ENCODE measurements at regions not wholly inside any gene's neighbourhood (a gene's known extent, or its start where the extent isn't known, plus 50 kb on each side); places are given as distances from the start of the nearest gene placed in this dataset.

- BruUV-seq (replicated peaks) = no TSS peak
- CTCF ChIA-PET = no interaction called here
Measured at GRCh38 chr2:81672516-81672915, 1368.0 kb upstream of the LRRTM1 start.

GRCh38 chr2:81670885-81671284 lies 1366.3 kb upstream of the LRRTM1 start:
- no peaks in the 10 kb centered on the region for H3K36me3 ChIP-seq (ENCODE audit: low read depth, low read length)
- DNase-seq (no peak), ATAC-seq (no peak)
- H3K27me3 ChIP-seq (ENCODE audit: low read length) = no peaks in the 10 kb centered on the region
- no peak overlapping the region for H3K4me3 ChIP-seq (ENCODE audit: low read length)
- no peaks in the 10 kb centered on the region for H3K79me2 ChIP-seq (ENCODE audit: low read length)
- H4K20me1 ChIP-seq (ENCODE audit: low read length) = no peaks in the 10 kb centered on the region
- no peaks in the 10 kb centered on the region for H3K9me2 ChIP-seq (replicated peaks; ENCODE audit: low read length)
- H3K9me3 ChIP-seq (ENCODE audit: low read length) = no peaks in the 10 kb centered on the region
- POLR2A ChIA-PET (ENCODE audit: unreplicated experiment) = no interaction called here
- H3F3A ChIP-seq (ENCODE audit: low read length, unreplicated experiment) = no peaks in the 10 kb centered on the region
- H3K4me2 ChIP-seq (ENCODE audit: low read length) = no peak overlapping the region
- BruUV-seq (replicated peaks) = no TSS peak
- no peak overlapping the region for H3K27ac ChIP-seq (ENCODE audit: low read length)
- H3K9ac ChIP-seq (ENCODE audit: low read length) = no peak overlapping the region
- intact Hi-C loops (cut with micrococcal nuclease) = no loop called here
- H2AFZ ChIP-seq (ENCODE audit: low read length) = no peak overlapping the region
- TF ChIP-seq EZH2 (IDR thresholded peaks at IDR 0.05; ENCODE audit: low read length, unreplicated experiment) (no peak), CTCF (conservative IDR thresholded peaks at IDR 0.05; ENCODE audit: low read depth, low read length) (no peak), EZH2phosphoT487 (IDR thresholded peaks at IDR 0.05; ENCODE audit: borderline replicate concordance, low read length) (no peak)
- H3K4me1 ChIP-seq (ENCODE audit: insufficient read depth, low read length) = no peaks in the 10 kb centered on the region
- CTCF ChIA-PET = no interaction called here

More at GRCh38 chr2:81672516-81672915, 1368.0 kb upstream of the LRRTM1 start:
- Histone ChIP-seq H3K36me3 (ENCODE audit: low read depth, low read length) (no peaks in the 10 kb centered on the region), H3K79me2 (ENCODE audit: low read length) (no peaks in the 10 kb centered on the region), H3K9ac (ENCODE audit: low read length) (no peak overlapping the region), H3F3A (ENCODE audit: low read length, unreplicated experiment) (no peaks in the 10 kb centered on the region), H3K4me2 (ENCODE audit: low read length) (no peak overlapping the region), H4K20me1 (ENCODE audit: low read length) (no peaks in the 10 kb centered on the region), H3K4me1 (ENCODE audit: insufficient read depth, low read length) (no peaks in the 10 kb centered on the region), H3K9me2 (replicated peaks; ENCODE audit: low read length) (no peaks in the 10 kb centered on the region), H3K4me3 (ENCODE audit: low read length) (no peak overlapping the region), H3K27me3 (ENCODE audit: low read length) (no peaks in the 10 kb centered on the region), H3K9me3 (ENCODE audit: low read length) (no peaks in the 10 kb centered on the region), H3K27ac (ENCODE audit: low read length) (no peak overlapping the region), H2AFZ (ENCODE audit: low read length) (no peak overlapping the region)
- POLR2A ChIA-PET (ENCODE audit: unreplicated experiment) = no interaction called here
- DNase-seq (no peak), ATAC-seq (no peak)
- TF ChIP-seq CTCF (conservative IDR thresholded peaks at IDR 0.05; ENCODE audit: low read depth, low read length) (no peak), EZH2 (IDR thresholded peaks at IDR 0.05; ENCODE audit: low read length, unreplicated experiment) (no peak), EZH2phosphoT487 (IDR thresholded peaks at IDR 0.05; ENCODE audit: borderline replicate concordance, low read length) (no peak)
- intact Hi-C loops (cut with micrococcal nuclease) = no loop called here

GRCh38 chr2:81661081-81661480 lies 1356.5 kb upstream of the LRRTM1 start:
- Histone ChIP-seq H3K79me2 (ENCODE audit: low read length) (no peaks in the 10 kb centered on the region), H3K4me1 (ENCODE audit: insufficient read depth, low read length) (peaks cover 19% of the 10 kb centered on the region), H3K9me3 (ENCODE audit: low read length) (no peaks in the 10 kb centered on the region), H3F3A (ENCODE audit: low read length, unreplicated experiment) (peaks cover 5% of the 10 kb centered on the region), H4K20me1 (ENCODE audit: low read length) (no peaks in the 10 kb centered on the region), H3K9me2 (replicated peaks; ENCODE audit: low read length) (no peaks in the 10 kb centered on the region), H3K9ac (ENCODE audit: low read length) (no peak overlapping the region), H3K27ac (ENCODE audit: low read length) (no peak overlapping the region), H3K4me3 (ENCODE audit: low read length) (no peak overlapping the region), H3K36me3 (ENCODE audit: low read depth, low read length) (no peaks in the 10 kb centered on the region), H2AFZ (ENCODE audit: low read length) (no peak overlapping the region), H3K4me2 (ENCODE audit: low read length) (no peak overlapping the region), H3K27me3 (ENCODE audit: low read length) (no peaks in the 10 kb centered on the region)
- TF ChIP-seq EZH2 (IDR thresholded peaks at IDR 0.05; ENCODE audit: low read length, unreplicated experiment) (no peak), EZH2phosphoT487 (IDR thresholded peaks at IDR 0.05; ENCODE audit: borderline replicate concordance, low read length) (no peak), CTCF (conservative IDR thresholded peaks at IDR 0.05; ENCODE audit: low read depth, low read length) (no peak)
- DNase-seq (no peak), ATAC-seq (no peak)
- POLR2A ChIA-PET (ENCODE audit: unreplicated experiment) = no interaction called here
- CTCF ChIA-PET = no interaction called here
- intact Hi-C loops (cut with micrococcal nuclease) = no loop called here
- BruUV-seq (replicated peaks) = no TSS peak
